IPS DF 6.9 (cell line): ENCODE measurements at regions not wholly inside any gene's neighbourhood (a gene's known extent, or its start where the extent isn't known, plus 50 kb on each side); places are given as distances from the start of the nearest gene placed in this dataset.

ENCODE experiments used
- DNase-seq: peaks from one replicate; pipeline ENCODE4 v3.0.0-alpha.2; 2013; ENCODE audit warnings: low read depth, low spot score
- H3K27ac ChIP-seq: one replicate; pipeline ENCODE4 v1.5.1; 2013; ENCODE audit warnings: low read length, control low read depth
- H3K27me3 ChIP-seq: 2 replicates; pipeline ENCODE4 v1.6.1; 2013; ENCODE audit warnings: mild to moderate bottlenecking, low read length; ENCODE audit not compliant: control insufficient read depth, insufficient read depth
- H3K36me3 ChIP-seq: 2 replicates; pipeline ENCODE4 v1.6.1; 2013; ENCODE audit warnings: low read length; ENCODE audit not compliant: control insufficient read depth, insufficient read depth
- H3K4me1 ChIP-seq: 2 replicates; pipeline ENCODE4 v1.6.1; 2013; ENCODE audit warnings: low read length; ENCODE audit not compliant: control insufficient read depth, insufficient read depth
- H3K4me3 ChIP-seq: 2 replicates; pipeline ENCODE4 v1.5.1; 2013; ENCODE audit warnings: mild to moderate bottlenecking, low read length
- H3K9me3 ChIP-seq: 2 replicates; pipeline ENCODE4 v1.6.1; 2013; ENCODE audit warnings: low read length, inconsistent platforms; ENCODE audit not compliant: control insufficient read depth, insufficient read depth
- WGBS: extraction: QIAGEN DNeasy Blood & Tissue Kit; methylation state at CpG from one replicate; pipeline ENCODE4 v1.1.7; 2013; ENCODE audit warnings: mixed read lengths, missing lambda C conversion rate; ENCODE audit not compliant: insufficient read length, insufficient coverage; 5-methylcytosine and 5-hydroxymethylcytosine counted together

DNA sequence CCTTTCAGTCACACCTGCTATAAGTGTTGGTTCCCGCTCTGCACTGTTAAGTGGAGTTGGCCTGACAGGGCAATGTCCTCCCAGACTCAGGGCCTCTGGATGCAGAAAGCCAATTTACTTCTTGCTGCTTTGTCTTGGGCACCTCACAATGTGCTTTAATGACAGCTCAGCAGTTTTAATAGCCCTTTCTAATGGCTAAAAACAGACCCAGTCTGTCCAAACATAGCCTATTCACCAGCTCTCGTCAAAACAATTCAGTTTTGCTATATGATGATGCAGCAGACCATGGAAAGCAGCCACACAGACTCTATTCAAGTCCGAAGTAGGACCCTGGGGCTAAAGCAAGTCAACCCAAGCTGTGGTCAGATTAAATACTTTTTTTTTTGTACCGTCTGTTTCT, 529.1 kb upstream of the SEMA6A start:
- no peak overlapping the region for H3K4me3 ChIP-seq
- H3K4me1 ChIP-seq: peaks cover 2% of the 10 kb centered on the region; the same call in 1 of the 2 replicates
- WGBS: no CpG with 5 or more reads among the region's 4 CpGs
- H3K27me3 ChIP-seq: no peaks in the 10 kb centered on the region
- no peak overlapping the region for H3K27ac ChIP-seq
- no peaks in the 10 kb centered on the region for H3K9me3 ChIP-seq
- H3K36me3 ChIP-seq: no peaks in the 10 kb centered on the region
- no peak for DNase-seq

DNA sequence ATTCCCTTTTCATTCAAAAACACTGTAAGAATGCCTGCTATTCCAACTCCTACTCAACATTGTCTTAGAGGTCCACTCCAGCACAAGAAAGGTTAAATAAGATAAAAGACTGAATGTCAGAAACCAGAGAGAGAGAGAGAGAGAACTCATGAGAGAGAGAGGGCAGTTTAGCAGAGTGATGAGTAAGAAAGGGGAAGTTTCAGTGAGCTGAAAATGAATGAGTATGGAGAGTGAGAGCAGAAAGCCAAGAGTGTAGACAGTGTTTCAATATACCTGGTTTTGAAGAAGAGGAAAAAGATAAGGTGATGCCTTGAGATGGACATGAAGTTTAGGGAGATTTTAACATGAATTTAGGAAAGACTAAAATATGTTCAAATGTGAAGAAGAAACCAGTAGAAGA, 528.0 kb upstream of the SEMA6A start:
- DNase-seq: no peak
- Histone ChIP-seq H3K27ac (no peak overlapping the region), H3K4me3 (no peak overlapping the region), H3K36me3 (no peaks in the 10 kb centered on the region), H3K9me3 (no peaks in the 10 kb centered on the region), H3K27me3 (no peaks in the 10 kb centered on the region), H3K4me1 (peaks cover 2% of the 10 kb centered on the region; the same call in 1 of the 2 replicates)

DNA sequence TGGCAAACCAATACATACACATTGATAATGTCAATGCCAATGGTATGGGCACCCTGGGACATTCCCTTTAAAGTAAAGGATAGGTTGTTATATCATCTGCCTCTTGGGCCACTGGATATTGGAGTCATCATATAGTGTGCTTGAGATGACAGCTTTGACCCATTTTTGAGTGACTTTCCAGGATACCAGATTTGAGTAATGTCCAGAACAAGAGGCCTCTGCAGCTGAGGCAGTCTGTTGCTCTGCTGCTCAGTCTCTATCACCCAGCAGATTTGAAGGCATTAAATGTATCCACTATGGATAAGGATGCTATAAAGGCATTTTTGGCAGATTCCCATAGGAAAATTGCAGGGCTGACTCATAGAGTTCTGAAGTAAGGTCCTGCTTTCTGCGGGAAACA, 525.6 kb upstream of the SEMA6A start:
- Histone ChIP-seq H3K4me1 (peaks cover 5% of the 10 kb centered on the region; the same call in 1 of the 2 replicates), H3K27me3 (no peaks in the 10 kb centered on the region; the same call in 1 of the 2 replicates), H3K36me3 (no peaks in the 10 kb centered on the region), H3K9me3 (no peaks in the 10 kb centered on the region), H3K27ac (no peak overlapping the region), H3K4me3 (no peak overlapping the region)
- no CpG with 5 or more reads among the region's 1 CpG for WGBS
- DNase-seq: no peak

DNA sequence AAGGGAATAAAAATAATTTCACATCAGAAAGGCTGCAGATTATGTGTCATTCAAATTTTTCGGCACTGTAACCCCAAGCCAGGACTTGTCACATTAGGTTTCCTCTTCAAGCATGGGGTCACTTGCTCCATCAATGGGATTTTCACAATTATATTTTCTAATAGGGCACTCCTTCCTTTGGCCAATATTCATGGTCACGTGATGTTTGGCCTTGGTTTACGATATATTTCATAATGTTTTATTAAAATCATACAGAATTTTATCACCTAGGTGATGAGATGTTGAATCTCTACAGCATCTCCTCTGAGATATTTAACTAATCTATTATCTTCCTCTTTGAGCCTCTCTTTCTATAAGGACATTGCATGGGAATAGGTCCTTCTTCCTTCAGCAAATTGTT, 523.5 kb upstream of the SEMA6A start:
- H3K36me3 ChIP-seq: no peaks in the 10 kb centered on the region
- no CpG with 5 or more reads among the region's 3 CpGs for WGBS
- no peaks in the 10 kb centered on the region; the same call in 1 of the 2 replicates for H3K27me3 ChIP-seq

DNA sequence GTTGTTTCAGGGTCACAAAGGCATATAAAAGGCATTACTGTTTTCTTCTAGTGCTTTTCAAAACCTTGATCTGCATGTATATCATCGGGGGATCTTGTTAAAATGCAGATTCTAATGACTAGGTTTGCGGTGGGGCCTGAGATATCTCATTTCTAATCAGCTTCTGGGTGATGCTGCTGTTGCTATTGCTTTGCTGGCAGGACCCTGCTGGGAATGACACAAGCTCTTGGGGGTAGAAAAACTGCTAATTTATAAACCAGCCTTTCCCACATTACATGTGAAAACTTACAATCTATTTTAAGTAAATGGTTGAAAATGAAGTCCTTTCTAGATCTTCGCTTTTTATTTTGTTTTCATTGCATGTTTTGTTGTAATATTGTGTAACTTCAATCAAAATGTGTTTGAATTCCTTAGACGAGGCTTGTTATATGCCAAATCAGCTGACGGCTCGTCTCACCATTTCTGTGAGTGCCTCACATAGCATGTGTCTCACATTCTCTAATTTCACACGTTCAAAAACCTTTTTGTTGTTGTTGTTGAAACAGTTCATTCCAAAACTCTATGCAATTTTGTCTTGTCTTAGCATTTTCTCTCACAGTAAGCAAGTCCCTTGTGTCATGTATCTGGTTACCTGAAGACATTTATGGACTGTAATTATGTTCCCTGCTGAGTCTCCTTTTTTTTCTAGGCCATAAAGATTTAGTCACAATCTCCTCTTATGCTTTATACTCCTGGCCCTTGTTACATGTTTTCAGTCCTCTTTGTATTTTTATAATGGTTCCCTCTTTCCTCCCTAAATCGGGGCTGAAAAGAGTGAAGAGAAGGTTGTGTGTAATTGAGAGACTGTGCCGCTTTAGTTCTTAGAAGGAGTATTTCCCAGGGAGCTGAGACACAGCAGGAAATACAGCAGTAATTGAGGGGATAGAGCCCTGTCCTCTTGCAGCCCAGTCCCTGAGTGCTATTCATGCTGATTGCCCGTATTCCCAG, 521.0 kb upstream of the SEMA6A start:
- Histone ChIP-seq H3K36me3 (no peaks in the 10 kb centered on the region), H3K4me1 (peaks cover 2% of the 10 kb centered on the region; the same call in 1 of the 2 replicates), H3K27me3 (no peaks in the 10 kb centered on the region; the same call in 1 of the 2 replicates), H3K9me3 (no peaks in the 10 kb centered on the region), H3K27ac (no peak overlapping the region), H3K4me3 (no peak overlapping the region)
- no CpG with 5 or more reads among the region's 10 CpGs for WGBS
- DNase-seq: no peak

More for the DNA sequence above, 523.5 kb upstream of the SEMA6A start:
- no peak overlapping the region for H3K27ac ChIP-seq
- H3K4me1 ChIP-seq: peaks cover 2% of the 10 kb centered on the region; the same call in 1 of the 2 replicates
- H3K4me3 ChIP-seq: no peak overlapping the region
- no peak for DNase-seq
- no peaks in the 10 kb centered on the region for H3K9me3 ChIP-seq

DNA sequence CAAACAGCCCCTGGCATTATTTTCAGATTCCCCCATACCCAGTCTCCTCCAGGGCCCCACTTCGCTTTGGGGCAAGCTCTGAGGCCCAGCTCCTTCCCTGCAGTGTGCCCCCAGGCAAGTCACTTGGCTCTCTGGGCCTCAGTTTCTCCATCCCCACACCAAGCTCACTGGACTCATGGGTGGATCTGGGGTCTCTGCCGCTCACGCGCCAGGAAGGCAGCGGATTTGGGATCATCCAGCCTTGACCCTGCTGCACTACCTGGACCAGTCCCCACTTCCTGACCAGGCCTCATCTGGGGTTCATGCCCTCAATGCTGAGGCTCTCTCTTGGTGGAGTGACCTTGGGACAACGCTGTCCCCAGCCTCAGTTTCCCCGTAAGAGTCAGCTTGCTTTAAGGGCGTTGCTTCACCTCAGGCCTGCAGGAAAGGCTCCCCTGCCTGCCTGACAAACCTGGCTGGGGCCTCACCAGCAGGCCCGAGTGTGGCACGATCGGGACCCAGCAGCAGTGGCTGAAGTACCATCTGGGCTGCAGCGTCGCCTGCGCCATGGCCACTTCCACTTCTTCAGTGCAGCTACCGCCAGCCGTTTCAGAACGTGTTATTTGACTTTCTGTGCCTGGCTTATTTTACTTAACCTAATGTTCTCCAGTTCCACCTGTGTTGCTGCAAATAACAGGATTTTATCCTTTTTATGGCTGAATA, 519.6 kb upstream of the SEMA6A start:
- H3K36me3 ChIP-seq: no peaks in the 10 kb centered on the region
- no peak for DNase-seq
- no peak overlapping the region for H3K4me3 ChIP-seq
- WGBS: no CpG with 5 or more reads among the region's 17 CpGs
- H3K4me1 ChIP-seq: peaks cover 2% of the 10 kb centered on the region; the same call in 1 of the 2 replicates
- H3K9me3 ChIP-seq: no peaks in the 10 kb centered on the region
- no peaks in the 10 kb centered on the region; the same call in 1 of the 2 replicates for H3K27me3 ChIP-seq
- H3K27ac ChIP-seq: no peak overlapping the region

DNA sequence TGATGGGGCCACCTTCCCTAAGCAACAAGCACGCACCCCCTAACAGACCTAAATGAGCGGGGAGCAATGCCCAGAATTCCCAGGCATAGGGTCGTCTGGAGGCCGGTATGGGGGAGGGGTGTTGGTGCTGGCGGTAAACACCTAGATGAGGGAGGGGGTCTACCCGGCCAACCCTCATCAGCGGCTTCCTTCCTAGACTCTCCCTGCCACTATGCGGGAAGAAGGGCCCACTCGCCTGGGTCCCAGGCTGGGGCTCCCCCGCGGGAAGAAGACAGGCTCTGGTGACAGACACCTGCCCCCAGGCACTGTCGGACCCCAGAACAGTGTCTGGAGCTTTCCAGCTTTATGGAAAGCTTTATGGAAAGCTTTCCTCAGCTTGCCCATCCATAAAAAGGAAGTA, 519.0 kb upstream of the SEMA6A start:
- WGBS: no CpG with 5 or more reads among the region's 12 CpGs
- H3K4me3 ChIP-seq: no peak overlapping the region

DNA sequence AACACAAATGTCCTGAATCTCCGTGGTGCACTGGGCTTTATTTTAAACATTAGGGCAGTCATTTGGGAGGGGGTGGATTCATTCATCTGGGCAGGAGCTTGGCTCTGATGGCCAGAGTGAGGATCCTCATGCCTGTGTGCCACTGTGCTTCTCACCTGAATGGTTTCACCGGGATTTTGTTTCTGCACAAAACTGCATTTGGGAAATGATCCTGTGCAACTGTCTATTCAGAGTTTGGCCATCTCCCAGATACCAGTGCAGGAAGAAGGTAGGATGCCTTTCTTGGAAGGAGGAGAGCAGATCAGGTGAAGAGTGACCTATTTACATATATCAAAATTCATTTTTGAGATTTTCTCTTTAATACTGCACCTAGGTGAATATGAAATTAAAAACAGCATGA, 514.4 kb upstream of the SEMA6A start:
- Histone ChIP-seq H3K27ac (no peak overlapping the region), H3K27me3 (no peaks in the 10 kb centered on the region), H3K4me1 (no peaks in the 10 kb centered on the region), H3K4me3 (no peak overlapping the region), H3K9me3 (no peaks in the 10 kb centered on the region), H3K36me3 (no peaks in the 10 kb centered on the region)
- no CpG with 5 or more reads among the region's 2 CpGs for WGBS
- no peak for DNase-seq

More for the DNA sequence above, 519.0 kb upstream of the SEMA6A start:
- Histone ChIP-seq H3K4me1 (peaks cover 2% of the 10 kb centered on the region; the same call in 1 of the 2 replicates), H3K9me3 (no peaks in the 10 kb centered on the region), H3K36me3 (no peaks in the 10 kb centered on the region), H3K27ac (no peak overlapping the region), H3K27me3 (no peaks in the 10 kb centered on the region; the same call in 1 of the 2 replicates)
- no peak for DNase-seq

DNA sequence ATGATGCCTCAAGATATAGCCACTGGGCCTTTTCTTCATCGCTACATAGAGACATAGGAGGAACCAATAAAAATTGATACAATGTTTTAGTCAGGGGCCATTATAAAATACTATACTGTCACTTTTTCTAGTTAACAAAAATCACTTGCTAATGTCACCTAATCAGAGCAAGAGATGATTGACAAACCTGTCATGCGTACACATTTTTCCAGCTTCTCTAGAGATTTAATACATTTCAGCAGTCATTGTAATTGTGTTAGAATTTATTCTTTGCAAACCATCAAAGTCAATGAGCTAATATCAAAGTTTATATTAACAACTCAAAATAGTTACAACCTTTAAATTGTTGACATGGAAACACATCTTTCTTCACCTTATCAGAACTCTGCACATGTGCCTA, 513.6 kb upstream of the SEMA6A start:
- no peak overlapping the region for H3K27ac ChIP-seq
- H3K9me3 ChIP-seq: no peaks in the 10 kb centered on the region
- H3K27me3 ChIP-seq: no peaks in the 10 kb centered on the region
- no peaks in the 10 kb centered on the region for H3K36me3 ChIP-seq
- no peak for DNase-seq
- no peak overlapping the region for H3K4me3 ChIP-seq
- WGBS: no CpG with 5 or more reads among the region's 2 CpGs
- H3K4me1 ChIP-seq: no peaks in the 10 kb centered on the region

DNA sequence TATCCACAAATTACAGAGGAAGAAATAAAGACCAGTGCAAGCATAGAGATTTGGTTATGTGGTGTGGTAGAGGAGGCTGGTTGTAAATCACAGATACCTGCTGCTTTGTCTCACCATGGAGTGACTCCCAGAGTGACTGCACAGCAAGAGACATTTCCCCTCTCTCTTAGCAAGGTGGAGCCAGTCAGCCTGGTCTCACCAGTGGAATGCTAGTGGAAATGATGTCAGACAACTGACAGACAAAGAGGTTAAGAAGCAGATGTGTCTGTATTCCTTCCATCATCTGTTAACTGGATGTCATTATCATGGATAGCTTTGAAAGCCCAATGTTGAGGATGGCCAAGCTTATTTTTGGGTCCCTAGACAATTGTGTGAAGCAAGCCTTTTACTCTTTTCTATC, 509.4 kb upstream of the SEMA6A start:
- no peaks in the 10 kb centered on the region for H3K4me1 ChIP-seq
- H3K9me3 ChIP-seq: no peaks in the 10 kb centered on the region
- H3K4me3 ChIP-seq: no peak overlapping the region
- H3K27ac ChIP-seq: no peak overlapping the region
- H3K36me3 ChIP-seq: no peaks in the 10 kb centered on the region
- DNase-seq: no peak
- no peaks in the 10 kb centered on the region for H3K27me3 ChIP-seq
